ENCODE measurements at regions not wholly inside any gene's neighbourhood (a gene's known extent, or its start where the extent isn't known, plus 50 kb on each side); places are given as distances from the start of the nearest gene placed in this dataset.

- no peaks in the 10 kb centered on the region for H3K4me1 Mint-ChIP-seq (ENCODE audit: low read depth)
- peaks cover 6% of the 10 kb centered on the region for H3K9me3 Mint-ChIP-seq
- ChIA-PET POLR2A (no interaction called here), CTCF (no interaction called here)
- no peak for TF ChIP-seq CTCF (IDR thresholded peaks at IDR 0.05)
- H3K36me3 Mint-ChIP-seq (ENCODE audit: low read depth): no peaks in the 10 kb centered on the region
- intact Hi-C loops (cut with micrococcal nuclease): no loop called here
- H3K27me3 Mint-ChIP-seq: no peaks in the 10 kb centered on the region
- DNase-seq: no peak
- H3K4me3 Mint-ChIP-seq: no peak overlapping the region
- H3K27ac Mint-ChIP-seq: no peak overlapping the region
- no peak for ATAC-seq
These were observed 343.4 kb downstream of the BRINP2 start for GRCh38 chr1:177514207-177514606.

DNA sequence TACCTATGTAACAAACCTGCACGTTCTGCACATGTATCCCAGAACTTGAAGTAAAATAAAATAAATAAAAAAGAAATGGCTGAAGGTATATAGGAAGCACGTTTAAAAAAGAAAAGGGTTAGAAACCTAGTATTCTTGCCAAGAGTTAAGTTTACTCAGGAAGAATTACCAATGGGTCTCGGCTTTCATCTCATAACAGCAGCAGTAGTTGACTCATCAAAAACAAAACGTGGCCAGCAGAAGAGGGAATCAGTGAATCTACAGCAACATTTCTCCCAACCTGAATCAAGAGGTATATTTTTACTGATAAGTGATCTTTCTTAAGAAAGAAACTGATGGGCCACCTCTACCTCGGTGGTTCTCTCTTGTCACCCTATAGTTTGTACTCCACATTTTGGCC lies 340.3 kb downstream of the BRINP2 start:
- no peak overlapping the region for H3K4me3 Mint-ChIP-seq
- POLR2A ChIA-PET: no interaction called here

GRCh38 chr1:177505905-177506590 lies 335.3 kb downstream of the BRINP2 start:
- Mint-ChIP-seq H3K27me3 (no peaks in the 10 kb centered on the region), H3K4me1 (ENCODE audit: low read depth) (no peaks in the 10 kb centered on the region), H3K9me3 (peaks cover 15% of the 10 kb centered on the region), H3K4me3 (no peak overlapping the region), H3K36me3 (ENCODE audit: low read depth) (no peaks in the 10 kb centered on the region), H3K27ac (no peak overlapping the region)
- no peak for DNase-seq
- POLR2A ChIA-PET: no interaction called here
- TF ChIP-seq CTCF (IDR thresholded peaks at IDR 0.05): no peak
- intact Hi-C loops (cut with micrococcal nuclease): no loop called here
- ATAC-seq: no peak
- CTCF ChIA-PET: no interaction called here

More for the DNA sequence above, 340.3 kb downstream of the BRINP2 start:
- intact Hi-C loops (cut with micrococcal nuclease): no loop called here
- DNase-seq: no peak
- no peaks in the 10 kb centered on the region for H3K36me3 Mint-ChIP-seq (ENCODE audit: low read depth)
- TF ChIP-seq CTCF (IDR thresholded peaks at IDR 0.05): no peak
- no peak overlapping the region for H3K27ac Mint-ChIP-seq
- peaks cover 10% of the 10 kb centered on the region for H3K9me3 Mint-ChIP-seq
- no peak for ATAC-seq
- CTCF ChIA-PET: no interaction called here
- H3K4me1 Mint-ChIP-seq (ENCODE audit: low read depth): no peaks in the 10 kb centered on the region
- H3K27me3 Mint-ChIP-seq: no peaks in the 10 kb centered on the region

DNA sequence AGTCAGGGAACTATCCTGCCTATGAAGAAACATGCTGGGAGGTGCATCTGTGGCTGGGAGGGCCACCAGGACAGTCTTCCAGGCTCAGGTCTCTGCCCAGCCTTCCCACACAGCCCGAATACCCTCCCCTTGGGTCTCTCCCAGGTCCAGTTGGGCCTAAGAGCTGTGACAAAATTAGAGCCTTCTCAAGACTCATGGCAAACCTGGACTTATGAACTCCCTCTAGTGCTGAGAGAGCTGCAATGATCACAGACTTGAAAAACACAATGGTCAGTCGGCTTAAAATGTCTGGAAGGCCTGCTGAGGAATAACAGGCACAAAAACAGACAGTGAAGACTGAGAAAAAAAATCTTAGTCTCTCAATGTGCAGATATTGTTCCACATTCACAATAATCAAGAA lies 325.1 kb downstream of the BRINP2 start:
- Mint-ChIP-seq H3K4me1 (ENCODE audit: low read depth) (no peaks in the 10 kb centered on the region), H3K36me3 (ENCODE audit: low read depth) (no peaks in the 10 kb centered on the region)
- no peak for ATAC-seq

DNA sequence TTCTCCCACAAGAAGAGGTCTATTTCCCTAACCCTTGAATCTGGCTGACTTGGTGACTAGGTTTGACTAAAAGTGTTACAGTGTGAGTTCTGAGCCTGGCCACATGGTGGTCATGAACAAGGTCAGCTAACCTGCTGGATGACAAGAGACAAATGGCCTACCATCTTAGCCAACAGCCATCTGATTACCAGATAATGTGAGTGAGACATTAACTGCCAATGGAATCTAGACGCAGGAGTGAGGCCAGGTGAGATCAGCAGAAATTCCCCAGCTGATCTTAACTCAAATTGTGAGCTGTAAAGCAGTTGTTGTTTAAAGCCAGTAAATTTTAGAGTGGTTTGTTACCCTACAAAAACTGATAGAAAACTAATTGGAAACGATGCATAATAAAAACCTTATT lies 320.0 kb downstream of the BRINP2 start:
- no peaks in the 10 kb centered on the region for H3K27me3 Mint-ChIP-seq
- TF ChIP-seq CTCF (IDR thresholded peaks at IDR 0.05): no peak
- no peaks in the 10 kb centered on the region for H3K9me3 Mint-ChIP-seq
- no peak overlapping the region for H3K4me3 Mint-ChIP-seq
- ChIA-PET CTCF (no interaction called here), POLR2A (no interaction called here)
- ATAC-seq (no peak), DNase-seq (no peak)
- no peaks in the 10 kb centered on the region for H3K36me3 Mint-ChIP-seq (ENCODE audit: low read depth)
- intact Hi-C loops (cut with micrococcal nuclease): no loop called here
- no peak overlapping the region for H3K27ac Mint-ChIP-seq
- H3K4me1 Mint-ChIP-seq (ENCODE audit: low read depth): no peaks in the 10 kb centered on the region

More for the DNA sequence above, 325.1 kb downstream of the BRINP2 start:
- Mint-ChIP-seq H3K27ac (no peak overlapping the region), H3K4me3 (no peak overlapping the region), H3K27me3 (no peaks in the 10 kb centered on the region), H3K9me3 (peaks cover 8% of the 10 kb centered on the region)
- TF ChIP-seq CTCF (IDR thresholded peaks at IDR 0.05): no peak
- no peak for DNase-seq
- intact Hi-C loops (cut with micrococcal nuclease): no loop called here
- POLR2A ChIA-PET: no interaction called here
- CTCF ChIA-PET: no interaction called here

Measured in activated CD8-positive, alpha-beta T cell treated with anti-CD3 and anti-CD28 coated beads for 36 hours (primary cell).